Naive B cell (primary cell): ENCODE measurements at regions not wholly inside any gene's neighbourhood (a gene's known extent, or its start where the extent isn't known, plus 50 kb on each side); places are given as distances from the start of the nearest gene placed in this dataset.

Experiments
- ATAC-seq, 2 donors: fragments of 150-1000 bp; cut with Tn5 transposase; 2 replicates each; pipeline ENCODE4 v1.10.0; 2021; ENCODE audit warnings: low read depth in 2 of 2, mild to moderate bottlenecking in 2 of 2, moderate library complexity in 2 of 2
- DNase-seq: peaks from one replicate; pipeline ENCODE4 v3.0.0; 2022
- H3K27ac Mint-ChIP-seq, 6 donors: one replicate each; pipeline ENCODE4 v1.8.0; 2020 to 2022; ENCODE audit warnings: mild to moderate bottlenecking in 6 of 6, mixed read lengths in 6 of 6, moderate library complexity in 5 of 6, inconsistent platforms in 2 of 6
- H3K27me3 Mint-ChIP-seq, 3 donors: one replicate each; pipeline ENCODE4 v1.8.0; 2021 to 2022; ENCODE audit warnings: mixed read lengths in 3 of 3, mild to moderate bottlenecking in 1 of 3
- H3K36me3 Mint-ChIP-seq, 2 donors: one replicate each; pipeline ENCODE4 v1.8.0; 2020 to 2022; ENCODE audit warnings: mixed read lengths in 2 of 2, inconsistent platforms in 1 of 2, mild to moderate bottlenecking in 1 of 2
- H3K4me1 Mint-ChIP-seq, 3 donors: one replicate each; pipeline ENCODE4 v1.8.0; 2020 to 2022; ENCODE audit warnings: mixed read lengths in 3 of 3, inconsistent platforms in 1 of 3, mild to moderate bottlenecking in 1 of 3, moderate library complexity in 1 of 3
- H3K4me3 Mint-ChIP-seq, 8 donors: one replicate each; pipeline ENCODE4 v1.8.0; 2020 to 2022; ENCODE audit warnings: mild to moderate bottlenecking in 8 of 8, mixed read lengths in 8 of 8, moderate library complexity in 8 of 8, inconsistent platforms in 2 of 8
- H3K9me3 Mint-ChIP-seq, 7 donors: one replicate each; pipeline ENCODE4 v1.8.0; 2020 to 2022; ENCODE audit warnings: mixed read lengths in 7 of 7, mild to moderate bottlenecking in 5 of 7, inconsistent platforms in 2 of 7, moderate library complexity in 1 of 7

GRCh38 chr5:179417016-179417415, 71.8 kb upstream of the ADAMTS2 start:
- no peak for ATAC-seq

GRCh38 chr5:179416114-179416822, 71.0 kb upstream of the ADAMTS2 start:
- H3K27ac Mint-ChIP-seq = no peak overlapping the region
- DNase-seq = no peak
- H3K4me3 Mint-ChIP-seq = no peak overlapping the region

More at GRCh38 chr5:179417016-179417415, 71.8 kb upstream of the ADAMTS2 start:
- H3K27ac Mint-ChIP-seq = no peak overlapping the region
- no peaks in the 10 kb centered on the region for H3K4me1 Mint-ChIP-seq
- H3K9me3 Mint-ChIP-seq = peaks cover 0 to 3% (median 0%) of the 10 kb centered on the region in 7 donors
- DNase-seq = no peak
- peaks cover 11 to 21% (median 21%) of the 10 kb centered on the region in 3 donors for H3K27me3 Mint-ChIP-seq
- H3K36me3 Mint-ChIP-seq = no peaks in the 10 kb centered on the region
- H3K4me3 Mint-ChIP-seq = no peak overlapping the region

GRCh38 chr5:179415291-179416060, 70.2 kb upstream of the ADAMTS2 start:
- Mint-ChIP-seq H3K27me3 (peaks cover 8 to 13% (median 9%) of the 10 kb centered on the region in 3 donors), H3K4me1 (no peaks in the 10 kb centered on the region), H3K27ac (no peak overlapping the region), H3K9me3 (peaks cover 0 to 3% (median 0%) of the 10 kb centered on the region in 7 donors), H3K4me3 (no peak overlapping the region), H3K36me3 (no peaks in the 10 kb centered on the region)
- no peak for DNase-seq
- ATAC-seq = no peak

More at GRCh38 chr5:179416114-179416822, 71.0 kb upstream of the ADAMTS2 start:
- Mint-ChIP-seq H3K36me3 (no peaks in the 10 kb centered on the region), H3K27me3 (peaks cover 11 to 15% (median 13%) of the 10 kb centered on the region in 3 donors), H3K9me3 (peaks cover 0 to 3% (median 0%) of the 10 kb centered on the region in 7 donors), H3K4me1 (no peaks in the 10 kb centered on the region)
- ATAC-seq = no peak

GRCh38 chr5:179414459-179415261, 69.4 kb upstream of the ADAMTS2 start:
- DNase-seq (no peak), ATAC-seq (no peak)
- Mint-ChIP-seq H3K27ac (no peak overlapping the region), H3K27me3 (peaks cover 8 to 13% (median 9%) of the 10 kb centered on the region in 3 donors), H3K9me3 (peaks cover 0 to 3% (median 0%) of the 10 kb centered on the region in 7 donors), H3K4me1 (no peaks in the 10 kb centered on the region), H3K4me3 (no peak overlapping the region), H3K36me3 (no peaks in the 10 kb centered on the region)

GRCh38 chr5:179413711-179414458, 68.6 kb upstream of the ADAMTS2 start:
- H3K4me1 Mint-ChIP-seq = no peaks in the 10 kb centered on the region
- ATAC-seq (no peak), DNase-seq (no peak)
- H3K36me3 Mint-ChIP-seq = no peaks in the 10 kb centered on the region
- peaks cover 0 to 3% (median 0%) of the 10 kb centered on the region in 7 donors for H3K9me3 Mint-ChIP-seq
- H3K27me3 Mint-ChIP-seq = peaks cover 9 to 12% (median 10%) of the 10 kb centered on the region in 3 donors
- H3K4me3 Mint-ChIP-seq = no peak overlapping the region
- no peak overlapping the region for H3K27ac Mint-ChIP-seq

- Mint-ChIP-seq H3K36me3 (no peaks in the 10 kb centered on the region), H3K27ac (peak overlapping the region in 1 of 6 donors; percentile 37), H3K4me3 (no peak overlapping the region), H3K9me3 (peaks cover 0 to 3% (median 0%) of the 10 kb centered on the region in 7 donors), H3K4me1 (no peaks in the 10 kb centered on the region), H3K27me3 (peaks cover 8 to 16% (median 9%) of the 10 kb centered on the region in 3 donors)
- no peak for DNase-seq
- ATAC-seq = no peak
Observed at GRCh38 chr5:179413086-179413690, 67.9 kb upstream of the ADAMTS2 start.

GRCh38 chr5:179411161-179411841, 66.0 kb upstream of the ADAMTS2 start:
- DNase-seq = no peak
- Mint-ChIP-seq H3K27me3 (peaks cover 4 to 12% (median 5%) of the 10 kb centered on the region in 3 donors), H3K4me3 (no peak overlapping the region), H3K4me1 (no peaks in the 10 kb centered on the region), H3K9me3 (peaks cover 0 to 3% (median 0%) of the 10 kb centered on the region in 7 donors), H3K27ac (no peak overlapping the region), H3K36me3 (no peaks in the 10 kb centered on the region)
- ATAC-seq = no peak

GRCh38 chr5:179410291-179411160, 65.3 kb upstream of the ADAMTS2 start:
- H3K36me3 Mint-ChIP-seq = no peaks in the 10 kb centered on the region
- H3K4me1 Mint-ChIP-seq = no peaks in the 10 kb centered on the region
- ATAC-seq (no peak), DNase-seq (no peak)
- peaks cover 0 to 10% (median 0%) of the 10 kb centered on the region in 3 donors for H3K27me3 Mint-ChIP-seq
- H3K27ac Mint-ChIP-seq = no peak overlapping the region
- H3K9me3 Mint-ChIP-seq = peaks cover 0 to 3% (median 0%) of the 10 kb centered on the region in 7 donors
- H3K4me3 Mint-ChIP-seq = no peak overlapping the region

- Mint-ChIP-seq H3K9me3 (peaks cover 0 to 3% (median 0%) of the 10 kb centered on the region in 7 donors), H3K36me3 (no peaks in the 10 kb centered on the region), H3K27ac (no peak overlapping the region), H3K4me3 (no peak overlapping the region), H3K4me1 (no peaks in the 10 kb centered on the region), H3K27me3 (peaks cover 0 to 9% (median 0%) of the 10 kb centered on the region in 3 donors)
- no peak for DNase-seq
- ATAC-seq = no peak
Observed at GRCh38 chr5:179409806-179410205, 64.5 kb upstream of the ADAMTS2 start.

GRCh38 chr5:179408611-179409010, 63.4 kb upstream of the ADAMTS2 start:
- Mint-ChIP-seq H3K4me1 (no peaks in the 10 kb centered on the region), H3K9me3 (peaks cover 0 to 3% (median 0%) of the 10 kb centered on the region in 7 donors), H3K27me3 (peaks cover 0 to 9% (median 0%) of the 10 kb centered on the region in 3 donors), H3K36me3 (no peaks in the 10 kb centered on the region), H3K4me3 (no peak overlapping the region), H3K27ac (no peak overlapping the region)
- ATAC-seq (no peak), DNase-seq (no peak)
